ENCODE measurements at regions not wholly inside any gene's neighbourhood (a gene's known extent, or its start where the extent isn't known, plus 50 kb on each side); places are given as distances from the start of the nearest gene placed in this dataset.
A peak's percentile ranks its signal among the peaks of the same experiment; 100 is the strongest.

GRCh38 chr6:25100288-25100687, 164.5 kb upstream of the RIPOR2 start:
- ATAC-seq (no peak), FAIRE-seq (no peak), DNase-seq (ENCODE audit: low read depth in 1 of 2, low spot score in 1 of 2) (no peak)
- TF ChIP-seq KDM5A (IDR thresholded peaks at IDR 0.05) (no peak), PHF8 (IDR thresholded peaks at IDR 0.05; ENCODE audit: borderline replicate concordance, low read depth) (no peak), EP300 (IDR thresholded peaks at IDR 0.05) (no peak), FOSL2 (IDR thresholded peaks at IDR 0.05) (no peak), FOSL2 (CRISPR knock-in tag; IDR thresholded peaks at IDR 0.05) (no peak)
- TF ChIP-seq, protein P1, sequence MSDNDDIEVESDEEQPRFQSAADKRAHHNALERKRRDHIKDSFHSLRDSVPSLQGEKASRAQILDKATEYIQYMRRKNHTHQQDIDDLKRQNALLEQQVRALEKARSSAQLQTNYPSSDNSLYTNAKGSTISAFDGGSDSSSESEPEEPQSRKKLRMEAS (IDR thresholded peaks at IDR 0.05): no peak
- no peaks in the 10 kb centered on the region for H3K4me1 ChIP-seq
- no peaks in the 10 kb centered on the region for H3K9me3 ChIP-seq
- POLR2A ChIA-PET: no interaction called here
- WGBS (ENCODE audit: missing lambda C conversion rate): 1% methylated on average over 4 of the region's 4 CpGs
- no peak overlapping the region for H3K4me3 ChIP-seq
- CTCF ChIA-PET: no interaction called here
- H3K4me2 ChIP-seq: 0 out of 3 replicates have a peak overlapping the region, but pooled peaks have one; percentile 21
- no peak overlapping the region for H3K27ac ChIP-seq

GRCh38 chr6:25103603-25104002, 167.8 kb upstream of the RIPOR2 start:
- H3K4me1 ChIP-seq: no peaks in the 10 kb centered on the region
- WGBS (ENCODE audit: missing lambda C conversion rate): 21% methylated on average over 3 of the region's 3 CpGs
- POLR2A ChIA-PET: no interaction called here
- no peak overlapping the region for H3K4me2 ChIP-seq
- H3K27ac ChIP-seq: no peak overlapping the region
- TF ChIP-seq JUNB (IDR thresholded peaks at IDR 0.05): no peak
- TF ChIP-seq HOXB5 (CRISPR knock-in tag; IDR thresholded peaks at IDR 0.05): no peak
- TF ChIP-seq, protein P2, sequence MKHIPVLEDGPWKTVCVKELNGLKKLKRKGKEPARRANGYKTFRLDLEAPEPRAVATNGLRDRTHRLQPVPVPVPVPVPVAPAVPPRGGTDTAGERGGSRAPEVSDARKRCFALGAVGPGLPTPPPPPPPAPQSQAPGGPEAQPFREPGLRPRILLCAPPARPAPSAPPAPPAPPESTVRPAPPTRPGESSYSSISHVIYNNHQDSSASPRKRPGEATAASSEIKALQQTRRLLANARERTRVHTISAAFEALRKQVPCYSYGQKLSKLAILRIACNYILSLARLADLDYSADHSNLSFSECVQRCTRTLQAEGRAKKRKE (CRISPR knock-in tag; IDR thresholded peaks at IDR 0.05; ENCODE audit: low read depth): no peak
- TF ChIP-seq MAFK (IDR thresholded peaks at IDR 0.05; ENCODE audit: partially characterized antibody): no peak
- TF ChIP-seq TFCP2L1 (CRISPR knock-in tag; IDR thresholded peaks at IDR 0.05): no peak
- no peak for TF ChIP-seq NFE2L2 (conservative IDR thresholded peaks at IDR 0.05; ENCODE audit: low read length)
- TF ChIP-seq RARB (CRISPR knock-in tag; IDR thresholded peaks at IDR 0.05): no peak
- TF ChIP-seq, protein P3, sequence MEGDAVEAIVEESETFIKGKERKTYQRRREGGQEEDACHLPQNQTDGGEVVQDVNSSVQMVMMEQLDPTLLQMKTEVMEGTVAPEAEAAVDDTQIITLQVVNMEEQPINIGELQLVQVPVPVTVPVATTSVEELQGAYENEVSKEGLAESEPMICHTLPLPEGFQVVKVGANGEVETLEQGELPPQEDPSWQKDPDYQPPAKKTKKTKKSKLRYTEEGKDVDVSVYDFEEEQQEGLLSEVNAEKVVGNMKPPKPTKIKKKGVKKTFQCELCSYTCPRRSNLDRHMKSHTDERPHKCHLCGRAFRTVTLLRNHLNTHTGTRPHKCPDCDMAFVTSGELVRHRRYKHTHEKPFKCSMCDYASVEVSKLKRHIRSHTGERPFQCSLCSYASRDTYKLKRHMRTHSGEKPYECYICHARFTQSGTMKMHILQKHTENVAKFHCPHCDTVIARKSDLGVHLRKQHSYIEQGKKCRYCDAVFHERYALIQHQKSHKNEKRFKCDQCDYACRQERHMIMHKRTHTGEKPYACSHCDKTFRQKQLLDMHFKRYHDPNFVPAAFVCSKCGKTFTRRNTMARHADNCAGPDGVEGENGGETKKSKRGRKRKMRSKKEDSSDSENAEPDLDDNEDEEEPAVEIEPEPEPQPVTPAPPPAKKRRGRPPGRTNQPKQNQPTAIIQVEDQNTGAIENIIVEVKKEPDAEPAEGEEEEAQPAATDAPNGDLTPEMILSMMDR (IDR thresholded peaks at IDR 0.05): no peak
- TF ChIP-seq CHD2 (IDR thresholded peaks at IDR 0.05; ENCODE audit: low read length, partially characterized antibody): no peak
- TF ChIP-seq NPAS2 (CRISPR knock-in tag; IDR thresholded peaks at IDR 0.05; ENCODE audit: borderline replicate concordance): no peak
- TF ChIP-seq ESRRA (IDR thresholded peaks at IDR 0.05; ENCODE audit: borderline replicate concordance, low read length): no peak
- TF ChIP-seq CHD4 (IDR thresholded peaks at IDR 0.05; ENCODE audit: borderline replicate concordance): no peak
- TF ChIP-seq ZSCAN20 (CRISPR knock-in tag; IDR thresholded peaks at IDR 0.05): no peak
- TF ChIP-seq CEBPB (IDR thresholded peaks at IDR 0.05): no peak
- TF ChIP-seq E2F6 (IDR thresholded peaks at IDR 0.05; ENCODE audit: borderline replicate concordance, low read depth): no peak
- no peak for TF ChIP-seq EP300 (IDR thresholded peaks at IDR 0.05)
- TF ChIP-seq BHLHE40 (IDR thresholded peaks at IDR 0.05; ENCODE audit: low read depth, low read length): no peak
- no peak for TF ChIP-seq CBX2 (IDR thresholded peaks at IDR 0.05; ENCODE audit: borderline replicate concordance, low read depth)
- no peak for TF ChIP-seq FOXS1 (CRISPR knock-in tag; IDR thresholded peaks at IDR 0.05)
- TF ChIP-seq, protein P4, sequence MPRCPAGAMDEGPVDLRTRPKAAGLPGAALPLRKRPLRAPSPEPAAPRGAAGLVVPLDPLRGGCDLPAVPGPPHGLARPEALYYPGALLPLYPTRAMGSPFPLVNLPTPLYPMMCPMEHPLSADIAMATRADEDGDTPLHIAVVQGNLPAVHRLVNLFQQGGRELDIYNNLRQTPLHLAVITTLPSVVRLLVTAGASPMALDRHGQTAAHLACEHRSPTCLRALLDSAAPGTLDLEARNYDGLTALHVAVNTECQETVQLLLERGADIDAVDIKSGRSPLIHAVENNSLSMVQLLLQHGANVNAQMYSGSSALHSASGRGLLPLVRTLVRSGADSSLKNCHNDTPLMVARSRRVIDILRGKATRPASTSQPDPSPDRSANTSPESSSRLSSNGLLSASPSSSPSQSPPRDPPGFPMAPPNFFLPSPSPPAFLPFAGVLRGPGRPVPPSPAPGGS (IDR thresholded peaks at IDR 0.05): no peak
- CTCF ChIA-PET: no interaction called here
- no peak for ATAC-seq
- no peak for DNase-seq (ENCODE audit: low read depth in 1 of 2, low spot score in 1 of 2)
- no peak overlapping the region for H3K4me3 ChIP-seq
- no peaks in the 10 kb centered on the region for H3K9me3 ChIP-seq
- no peak for FAIRE-seq
